Mesendoderm (in vitro differentiated cells): ENCODE measurements at regions not wholly inside any gene's neighbourhood (a gene's known extent, or its start where the extent isn't known, plus 50 kb on each side); places are given as distances from the start of the nearest gene placed in this dataset.
A peak's percentile ranks its signal among the peaks of the same experiment; 100 is the strongest.

Experiments used
- DNase-seq: peaks from one replicate; pipeline ENCODE4 v3.0.0; 2013
- H2AK5ac ChIP-seq: 2 replicates; pipeline ENCODE4 v1.6.1; 2013; ENCODE audit warnings: low read length, inconsistent platforms
- H2BK120ac ChIP-seq: 2 replicates; pipeline ENCODE4 v1.6.1; 2013; ENCODE audit warnings: low read depth, mild to moderate bottlenecking, low read length, moderate library complexity, mixed read lengths
- H2BK15ac ChIP-seq: replicated peaks from 2 replicates; pipeline ENCODE4 v1.6.1; 2013; ENCODE audit warnings: low read depth, mild to moderate bottlenecking, moderate library complexity
- H2BK5ac ChIP-seq: 2 replicates; pipeline ENCODE4 v1.6.1; 2013; ENCODE audit warnings: low read length, inconsistent platforms
- H3K18ac ChIP-seq: 2 replicates; pipeline ENCODE4 v1.6.1; 2013; ENCODE audit warnings: mild to moderate bottlenecking, low read length, mixed read lengths
- H3K23ac ChIP-seq: one replicate; pipeline ENCODE4 v1.6.1; 2013; ENCODE audit warnings: low read length
- H3K27ac ChIP-seq: 2 replicates; pipeline ENCODE4 v1.5.1; 2013; ENCODE audit warnings: low read depth, mild to moderate bottlenecking, inconsistent platforms, low read length, moderate library complexity
- H3K27me3 ChIP-seq: 2 replicates; pipeline ENCODE4 v1.6.1; 2013; ENCODE audit warnings: low read length, control low read depth, mild to moderate bottlenecking, inconsistent platforms; ENCODE audit not compliant: insufficient read depth, poor library complexity
- H3K36me3 ChIP-seq: 2 replicates; pipeline ENCODE4 v1.6.1; 2013; ENCODE audit warnings: low read length, inconsistent platforms; ENCODE audit not compliant: control insufficient read depth, insufficient read depth
- H3K4ac ChIP-seq: one replicate; pipeline ENCODE4 v1.6.1; 2013; ENCODE audit warnings: low read depth, mild to moderate bottlenecking, low read length, moderate library complexity
- H3K4me1 ChIP-seq: 2 replicates; pipeline ENCODE4 v1.6.1; 2013; ENCODE audit warnings: low read depth, low read length, inconsistent platforms; ENCODE audit not compliant: control insufficient read depth
- H3K4me2 ChIP-seq: 2 replicates; pipeline ENCODE4 v1.6.1; 2013; ENCODE audit warnings: low read length
- H3K4me3 ChIP-seq: 2 replicates; pipeline ENCODE4 v1.5.1; 2013; ENCODE audit warnings: mild to moderate bottlenecking, low read length
- H3K56ac ChIP-seq: one replicate; pipeline ENCODE4 v1.6.1; 2013; ENCODE audit warnings: low read length
- H3K79me1 ChIP-seq: 2 replicates; pipeline ENCODE4 v1.6.1; 2013; ENCODE audit warnings: low read length, inconsistent platforms
- H3K79me2 ChIP-seq: 2 replicates; pipeline ENCODE4 v1.6.1; 2013; ENCODE audit warnings: mild to moderate bottlenecking, low read length; ENCODE audit not compliant: control insufficient read depth, insufficient read depth
- H3K9ac ChIP-seq: 2 replicates; pipeline ENCODE4 v1.6.1; 2013; ENCODE audit warnings: low read length, inconsistent platforms
- H4K5ac ChIP-seq: one replicate; pipeline ENCODE4 v1.6.1; 2013; ENCODE audit warnings: low read length
- H4K8ac ChIP-seq: one replicate; pipeline ENCODE4 v1.6.1; 2013; ENCODE audit warnings: low read depth, mild to moderate bottlenecking, control low read depth, low read length, moderate library complexity
- WGBS: extraction: QIAGEN DNeasy Blood & Tissue Kit; methylation state at CpG from one replicate; pipeline ENCODE4 v1.1.7; 2013; ENCODE audit warnings: low lambda C conversion rate, missing lambda C conversion rate; ENCODE audit not compliant: insufficient coverage; ENCODE audit errors: extremely low coverage; 5-methylcytosine and 5-hydroxymethylcytosine counted together

DNA sequence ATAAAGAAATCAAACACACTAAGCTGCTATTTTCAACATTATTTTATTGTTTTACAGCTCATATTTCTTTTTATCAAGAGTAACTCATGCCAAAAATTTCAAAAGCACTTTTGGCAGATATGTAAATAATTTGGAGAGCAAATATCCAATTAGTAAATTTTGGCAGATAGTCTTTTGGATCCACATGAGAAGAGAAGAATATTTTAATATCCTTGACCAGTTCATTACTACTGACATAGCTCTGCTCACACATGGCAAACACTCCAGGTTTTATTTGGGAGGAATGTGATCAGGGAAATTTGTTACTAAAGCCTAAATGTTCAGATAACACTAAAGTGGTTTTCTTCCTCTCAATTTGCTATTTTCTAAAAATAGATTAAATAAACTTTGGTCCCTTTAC lies 1054.3 kb downstream of the FAT4 start:
- Histone ChIP-seq H4K8ac (no peak overlapping the region), H3K56ac (no peak overlapping the region), H3K79me1 (no peaks in the 10 kb centered on the region), H3K27me3 (no peaks in the 10 kb centered on the region), H3K4me2 (no peak overlapping the region), H3K23ac (no peak overlapping the region), H2BK120ac (no peak overlapping the region), H2AK5ac (no peak overlapping the region), H2BK5ac (no peak overlapping the region), H3K9ac (no peak overlapping the region), H3K4me3 (no peak overlapping the region), H3K36me3 (no peaks in the 10 kb centered on the region), H3K18ac (no peak overlapping the region), H3K27ac (no peak overlapping the region), H3K4me1 (no peaks in the 10 kb centered on the region), H3K79me2 (no peaks in the 10 kb centered on the region), H2BK15ac (no peak overlapping the region), H4K5ac (no peak overlapping the region), H3K4ac (no peak overlapping the region)
- no peak for DNase-seq

DNA sequence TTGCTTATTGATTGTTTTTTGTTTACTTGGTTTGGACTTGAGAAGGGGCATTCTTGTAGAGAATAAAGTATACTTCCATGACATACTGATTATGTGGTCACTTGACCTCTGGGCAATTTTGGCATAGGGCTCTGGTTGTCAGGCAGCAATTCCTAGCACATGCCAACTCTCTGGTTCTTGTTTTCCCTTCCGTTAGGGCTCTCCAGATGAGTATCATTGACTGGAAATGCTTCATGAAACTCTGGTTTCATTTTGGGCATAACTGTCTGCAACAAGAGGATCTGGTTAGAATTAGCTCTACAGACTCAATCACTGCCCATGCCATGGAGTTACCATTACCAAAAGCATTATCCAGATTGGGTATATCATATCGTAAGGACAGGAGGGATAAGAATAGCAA lies 1057.9 kb downstream of the FAT4 start:
- Histone ChIP-seq H3K79me2 (no peaks in the 10 kb centered on the region), H3K27me3 (no peaks in the 10 kb centered on the region), H2BK120ac (no peak overlapping the region), H3K23ac (no peak overlapping the region), H2BK15ac (no peak overlapping the region), H3K4me3 (no peak overlapping the region), H3K4ac (no peak overlapping the region), H3K4me2 (no peak overlapping the region), H4K5ac (no peak overlapping the region), H4K8ac (no peak overlapping the region), H3K79me1 (no peaks in the 10 kb centered on the region), H3K9ac (no peak overlapping the region), H2AK5ac (no peak overlapping the region), H2BK5ac (no peak overlapping the region), H3K36me3 (no peaks in the 10 kb centered on the region), H3K56ac (no peak overlapping the region), H3K4me1 (no peaks in the 10 kb centered on the region), H3K18ac (no peak overlapping the region), H3K27ac (no peak overlapping the region)
- WGBS = no CpG with 5 or more reads among the region's 2 CpGs
- no peak for DNase-seq

- Histone ChIP-seq H3K27me3 (no peaks in the 10 kb centered on the region), H3K79me2 (no peaks in the 10 kb centered on the region), H3K36me3 (no peaks in the 10 kb centered on the region), H3K4me3 (no peak overlapping the region), H2BK5ac (no peak overlapping the region), H3K56ac (no peak overlapping the region), H3K23ac (no peak overlapping the region), H3K4ac (no peak overlapping the region), H4K5ac (no peak overlapping the region), H3K18ac (no peak overlapping the region), H2BK15ac (no peak overlapping the region), H2BK120ac (no peak overlapping the region), H4K8ac (no peak overlapping the region), H2AK5ac (no peak overlapping the region), H3K27ac (no peak overlapping the region), H3K9ac (no peak overlapping the region), H3K4me2 (no peak overlapping the region), H3K79me1 (no peaks in the 10 kb centered on the region), H3K4me1 (no peaks in the 10 kb centered on the region)
- WGBS = no CpG with 5 or more reads among the region's 2 CpGs
- no peak for DNase-seq
Observed at GRCh38 chr4:126375462-126376054, 1060.8 kb downstream of the FAT4 start.

DNA sequence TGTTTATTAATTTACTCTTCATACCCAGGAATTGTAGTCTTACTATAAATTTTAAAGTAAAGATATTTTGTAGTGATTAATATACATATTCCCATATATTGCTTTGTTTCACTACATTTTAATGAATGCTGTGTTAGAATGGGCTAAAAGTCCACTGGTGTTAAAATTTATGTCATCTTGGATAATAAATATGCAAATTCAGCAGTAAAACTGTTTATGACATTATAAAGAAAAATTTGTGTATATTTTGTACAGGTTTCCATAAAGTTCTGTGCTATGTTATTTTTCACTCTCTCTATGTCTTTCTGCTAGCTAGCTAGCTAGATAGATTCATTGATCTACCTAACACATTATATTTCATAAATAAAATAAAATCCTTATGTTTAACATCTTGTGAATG lies 1071.2 kb downstream of the FAT4 start:
- no peak overlapping the region for H4K8ac ChIP-seq
- H2BK15ac ChIP-seq = no peak overlapping the region
- H3K4ac ChIP-seq = no peak overlapping the region
- no peak overlapping the region for H4K5ac ChIP-seq
- H3K4me3 ChIP-seq = no peak overlapping the region
- no peak overlapping the region for H2BK5ac ChIP-seq
- no peak overlapping the region for H3K27ac ChIP-seq
- no peak overlapping the region for H3K56ac ChIP-seq
- H3K18ac ChIP-seq = no peak overlapping the region
- H2BK120ac ChIP-seq = no peak overlapping the region
- no peak overlapping the region for H2AK5ac ChIP-seq
- no peaks in the 10 kb centered on the region for H3K36me3 ChIP-seq
- no peak overlapping the region for H3K9ac ChIP-seq
- H3K79me2 ChIP-seq = no peaks in the 10 kb centered on the region
- no peaks in the 10 kb centered on the region for H3K79me1 ChIP-seq
- H3K4me2 ChIP-seq = no peak overlapping the region
- H3K4me1 ChIP-seq = no peaks in the 10 kb centered on the region
- H3K27me3 ChIP-seq = no peaks in the 10 kb centered on the region
- DNase-seq = no peak
- H3K23ac ChIP-seq = no peak overlapping the region

DNA sequence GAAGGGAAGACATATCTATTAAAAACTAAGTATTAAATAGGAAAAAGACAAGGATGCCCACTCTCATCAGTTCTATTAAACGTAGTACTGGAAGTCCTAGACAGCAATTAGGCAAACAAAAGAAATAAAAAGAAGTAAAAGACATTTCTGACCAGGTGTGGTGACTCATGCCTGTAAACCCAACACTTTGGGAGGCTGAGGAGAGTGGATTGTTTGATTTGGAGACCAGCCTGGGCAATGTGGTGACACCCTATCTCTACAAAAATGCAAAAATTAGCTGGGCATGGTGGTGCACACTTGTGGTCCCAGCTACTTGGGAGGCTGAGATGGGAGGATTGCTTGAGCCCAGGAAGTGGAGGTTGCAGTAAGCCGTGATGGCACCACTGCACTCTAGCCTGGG lies 1071.8 kb downstream of the FAT4 start:
- Histone ChIP-seq H2BK120ac (no peak overlapping the region), H3K56ac (no peak overlapping the region), H2BK15ac (no peak overlapping the region), H3K79me1 (no peaks in the 10 kb centered on the region), H3K4me1 (no peaks in the 10 kb centered on the region), H3K18ac (no peak overlapping the region), H3K27ac (no peak overlapping the region), H2BK5ac (no peak overlapping the region), H3K23ac (no peak overlapping the region), H3K4ac (no peak overlapping the region), H3K36me3 (no peaks in the 10 kb centered on the region), H4K5ac (no peak overlapping the region), H3K4me3 (no peak overlapping the region), H3K27me3 (no peaks in the 10 kb centered on the region), H3K79me2 (no peaks in the 10 kb centered on the region), H3K9ac (no peak overlapping the region), H3K4me2 (no peak overlapping the region), H2AK5ac (no peak overlapping the region), H4K8ac (no peak overlapping the region)
- no CpG with 5 or more reads among the region's 2 CpGs for WGBS
- no peak for DNase-seq

DNA sequence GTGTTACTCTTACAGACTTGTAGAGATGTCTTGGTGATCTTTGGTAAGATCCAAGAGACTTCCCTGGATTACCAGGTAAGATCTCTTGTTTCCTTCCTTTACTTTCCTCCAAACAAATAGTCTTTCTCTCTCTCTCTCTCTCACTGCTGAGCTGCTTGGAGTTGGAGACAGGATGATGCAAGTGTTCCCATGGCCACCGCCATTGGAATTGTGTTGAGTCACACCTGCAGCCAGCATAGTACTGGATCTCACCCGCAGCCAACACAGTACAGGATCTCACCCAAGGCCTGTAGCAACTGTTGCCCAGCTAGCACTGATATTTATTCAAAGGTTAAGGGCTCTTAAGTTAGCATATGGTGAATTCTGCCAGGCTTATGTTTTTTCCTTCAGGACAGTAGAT lies 1080.9 kb downstream of the FAT4 start:
- no peaks in the 10 kb centered on the region for H3K4me1 ChIP-seq
- no peak overlapping the region for H4K8ac ChIP-seq
- no peak overlapping the region for H3K18ac ChIP-seq
- H3K4ac ChIP-seq = no peak overlapping the region
- no CpG with 5 or more reads among the region's 2 CpGs for WGBS
- no peaks in the 10 kb centered on the region for H3K79me2 ChIP-seq
- H3K56ac ChIP-seq = no peak overlapping the region
- H2AK5ac ChIP-seq = no peak overlapping the region
- H3K27me3 ChIP-seq = no peaks in the 10 kb centered on the region
- no peak overlapping the region for H3K4me2 ChIP-seq
- peak; percentile 39 for DNase-seq
- no peaks in the 10 kb centered on the region for H3K36me3 ChIP-seq
- H2BK15ac ChIP-seq = no peak overlapping the region
- no peak overlapping the region for H3K4me3 ChIP-seq
- H3K27ac ChIP-seq = no peak overlapping the region
- no peak overlapping the region for H2BK5ac ChIP-seq
- H2BK120ac ChIP-seq = no peak overlapping the region
- no peak overlapping the region for H4K5ac ChIP-seq
- no peaks in the 10 kb centered on the region for H3K79me1 ChIP-seq
- no peak overlapping the region for H3K9ac ChIP-seq
- no peak overlapping the region for H3K23ac ChIP-seq
